SU-DHL-6 (cell line): ENCODE measurements at regions not wholly inside any gene's neighbourhood (a gene's known extent, or its start where the extent isn't known, plus 50 kb on each side); places are given as distances from the start of the nearest gene placed in this dataset.

Experiments
- EZH2phosphoT487 ChIP-seq: fragments of 200-600 bp; sonication (generic), shearing (Covaris generic); conservative IDR thresholded peaks from 2 replicates; pipeline ENCODE4 v1.6.1; 2018; ENCODE audit warnings: mild to moderate bottlenecking, antibody characterized with exemption, low read length, moderate library complexity, mixed read lengths
- TF ChIP-seq, protein P1 (sequence below): fragments of 200-600 bp; sonication (generic); IDR thresholded peaks from one replicate; pipeline ENCODE4 v1.5.1; 2017; ENCODE audit warnings: antibody characterized with exemption, mild to moderate bottlenecking, low read length, moderate library complexity; ENCODE audit not compliant: insufficient read depth, poor library complexity, severe bottlenecking

DNA sequence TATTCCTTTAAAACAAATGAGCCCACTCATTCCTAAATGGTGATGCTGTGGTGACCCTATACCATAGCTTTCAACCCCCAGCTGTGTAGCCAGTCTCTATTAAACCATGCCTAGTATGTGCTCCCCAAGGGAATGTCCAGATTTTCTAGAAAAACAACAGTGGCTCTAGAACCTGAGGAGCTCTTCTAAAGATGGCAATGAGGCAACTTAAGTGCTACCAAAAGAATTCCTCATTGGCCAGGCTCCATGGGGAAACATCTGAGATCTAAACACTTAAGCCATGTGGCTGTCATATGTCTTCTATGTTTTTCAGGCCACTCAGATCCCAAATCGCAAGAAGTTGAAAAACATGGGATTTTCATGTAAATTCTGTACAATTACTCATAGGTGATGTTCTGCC is 191.0 kb downstream of the TPBG start:
- TF ChIP-seq, protein P1, sequence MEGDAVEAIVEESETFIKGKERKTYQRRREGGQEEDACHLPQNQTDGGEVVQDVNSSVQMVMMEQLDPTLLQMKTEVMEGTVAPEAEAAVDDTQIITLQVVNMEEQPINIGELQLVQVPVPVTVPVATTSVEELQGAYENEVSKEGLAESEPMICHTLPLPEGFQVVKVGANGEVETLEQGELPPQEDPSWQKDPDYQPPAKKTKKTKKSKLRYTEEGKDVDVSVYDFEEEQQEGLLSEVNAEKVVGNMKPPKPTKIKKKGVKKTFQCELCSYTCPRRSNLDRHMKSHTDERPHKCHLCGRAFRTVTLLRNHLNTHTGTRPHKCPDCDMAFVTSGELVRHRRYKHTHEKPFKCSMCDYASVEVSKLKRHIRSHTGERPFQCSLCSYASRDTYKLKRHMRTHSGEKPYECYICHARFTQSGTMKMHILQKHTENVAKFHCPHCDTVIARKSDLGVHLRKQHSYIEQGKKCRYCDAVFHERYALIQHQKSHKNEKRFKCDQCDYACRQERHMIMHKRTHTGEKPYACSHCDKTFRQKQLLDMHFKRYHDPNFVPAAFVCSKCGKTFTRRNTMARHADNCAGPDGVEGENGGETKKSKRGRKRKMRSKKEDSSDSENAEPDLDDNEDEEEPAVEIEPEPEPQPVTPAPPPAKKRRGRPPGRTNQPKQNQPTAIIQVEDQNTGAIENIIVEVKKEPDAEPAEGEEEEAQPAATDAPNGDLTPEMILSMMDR = no peak
- TF ChIP-seq EZH2phosphoT487 = no peak
